ENCODE measurements at regions not wholly inside any gene's neighbourhood (a gene's known extent, or its start where the extent isn't known, plus 50 kb on each side); places are given as distances from the start of the nearest gene placed in this dataset.

GRCh38 chr9:107870927-107871680, 381.5 kb upstream of the KLF4 start:
- H3K4me3 ChIP-seq: no peak overlapping the region
- DNase-seq (ENCODE audit: low spot score): no peak
- WGBS (ENCODE audit: low lambda C conversion rate, missing lambda C conversion rate): 87% methylated on average over 3 of the region's 3 CpGs

GRCh38 chr9:107870221-107870620, 380.7 kb upstream of the KLF4 start:
- no peaks in the 10 kb centered on the region for H3K79me2 ChIP-seq
- no peaks in the 10 kb centered on the region for H3K4me1 ChIP-seq (ENCODE audit: insufficient read depth)
- no peak for TF ChIP-seq EZH2 (IDR thresholded peaks at IDR 0.05; ENCODE audit: borderline replicate concordance)
- no peak for TF ChIP-seq EZH2phosphoT487 (IDR thresholded peaks at IDR 0.05; ENCODE audit: low read depth, severe bottlenecking, unreplicated experiment)
- TF ChIP-seq CTCF (IDR thresholded peaks at IDR 0.05; ENCODE audit: poor library complexity): no peak
- WGBS (ENCODE audit: low lambda C conversion rate, missing lambda C conversion rate): 85% methylated on average over 6 of the region's 6 CpGs
- no peak overlapping the region for H3K27ac ChIP-seq
- H3K4me3 ChIP-seq: no peak overlapping the region
- H4K20me1 ChIP-seq (ENCODE audit: insufficient read depth, poor library complexity, severe bottlenecking): no peaks in the 10 kb centered on the region
- H3K36me3 ChIP-seq (replicated peaks; ENCODE audit: insufficient read depth, low read depth): no peaks in the 10 kb centered on the region
- H3K9me2 ChIP-seq (replicated peaks; ENCODE audit: insufficient read depth): no peaks in the 10 kb centered on the region
- H2AFZ ChIP-seq: no peak overlapping the region
- no peaks in the 10 kb centered on the region for H3K27me3 ChIP-seq
- H3K4me2 ChIP-seq: no peak overlapping the region
- no peaks in the 10 kb centered on the region for H3K9me3 ChIP-seq (ENCODE audit: low read depth)
- DNase-seq (ENCODE audit: low spot score): no peak

More at GRCh38 chr9:107870927-107871680, 381.5 kb upstream of the KLF4 start:
- TF ChIP-seq EZH2 (IDR thresholded peaks at IDR 0.05; ENCODE audit: borderline replicate concordance): no peak
- no peak for TF ChIP-seq EZH2phosphoT487 (IDR thresholded peaks at IDR 0.05; ENCODE audit: low read depth, severe bottlenecking, unreplicated experiment)
- no peak for TF ChIP-seq CTCF (IDR thresholded peaks at IDR 0.05; ENCODE audit: poor library complexity)
- no peaks in the 10 kb centered on the region for H3K4me1 ChIP-seq (ENCODE audit: insufficient read depth)
- H3K79me2 ChIP-seq: no peaks in the 10 kb centered on the region
- H3K9me2 ChIP-seq (replicated peaks; ENCODE audit: insufficient read depth): no peaks in the 10 kb centered on the region
- no peak overlapping the region for H2AFZ ChIP-seq
- H3K9me3 ChIP-seq (ENCODE audit: low read depth): no peaks in the 10 kb centered on the region
- no peaks in the 10 kb centered on the region for H3K27me3 ChIP-seq
- no peak overlapping the region for H3K27ac ChIP-seq
- no peaks in the 10 kb centered on the region for H3K36me3 ChIP-seq (replicated peaks; ENCODE audit: insufficient read depth, low read depth)
- no peak overlapping the region for H3K4me2 ChIP-seq
- no peaks in the 10 kb centered on the region for H4K20me1 ChIP-seq (ENCODE audit: insufficient read depth, poor library complexity, severe bottlenecking)

- Histone ChIP-seq H3K79me2 (no peaks in the 10 kb centered on the region), H3K36me3 (replicated peaks; ENCODE audit: insufficient read depth, low read depth) (no peaks in the 10 kb centered on the region), H3K4me2 (no peak overlapping the region), H2AFZ (no peak overlapping the region), H3K9me2 (replicated peaks; ENCODE audit: insufficient read depth) (no peaks in the 10 kb centered on the region), H3K27me3 (no peaks in the 10 kb centered on the region), H3K4me3 (no peak overlapping the region), H3K4me1 (ENCODE audit: insufficient read depth) (no peaks in the 10 kb centered on the region), H3K9me3 (ENCODE audit: low read depth) (no peaks in the 10 kb centered on the region), H3K27ac (no peak overlapping the region), H4K20me1 (ENCODE audit: insufficient read depth, poor library complexity, severe bottlenecking) (no peaks in the 10 kb centered on the region)
- no peak for DNase-seq (ENCODE audit: low spot score)
- WGBS (ENCODE audit: low lambda C conversion rate, missing lambda C conversion rate): 54% methylated on average over 3 of the region's 3 CpGs
- TF ChIP-seq EZH2 (IDR thresholded peaks at IDR 0.05; ENCODE audit: borderline replicate concordance) (no peak), CTCF (IDR thresholded peaks at IDR 0.05; ENCODE audit: poor library complexity) (no peak), EZH2phosphoT487 (IDR thresholded peaks at IDR 0.05; ENCODE audit: low read depth, severe bottlenecking, unreplicated experiment) (no peak)
Observed at GRCh38 chr9:107869111-107869510, 379.5 kb upstream of the KLF4 start.
